Body of pancreas (tissue), 4 donors: ENCODE measurements at regions not wholly inside any gene's neighbourhood (a gene's known extent, or its start where the extent isn't known, plus 50 kb on each side); places are given as distances from the start of the nearest gene placed in this dataset.

Source experiments
- CTCF ChIP-seq, 7 experiments: fragments of 450-650 bp in 4 of 7; fragments of 200-600 bp in 3 of 7; sonication (generic) in 3 of 7; IDR thresholded peaks; one replicate each; pipeline ENCODE4 v1.5.1; 2016 to 2019; ENCODE audit warnings: antibody characterized with exemption in 7 of 7
- POLR2A ChIP-seq, 3 donors: fragments of 450-650 bp; IDR thresholded peaks; one replicate each; pipeline ENCODE4 v1.6.1; 2016; ENCODE audit warnings: antibody characterized with exemption in 3 of 3, mild to moderate bottlenecking in 2 of 3

- TF ChIP-seq CTCF (IDR thresholded peaks at IDR 0.05) (no peak), POLR2A (IDR thresholded peaks at IDR 0.05) (no peak)
Observed at GRCh38 chr6:1463751-1464426, 74.5 kb downstream of the FOXF2 start.
